ENCODE measurements at regions not wholly inside any gene's neighbourhood (a gene's known extent, or its start where the extent isn't known, plus 50 kb on each side); places are given as distances from the start of the nearest gene placed in this dataset.
"Not testable (repeated sequence)": the region's sequence is repeated elsewhere in the genome, so short reads cannot be mapped to it uniquely, and the experiment has no call there.

GRCh38 chr4:124070688-124071484, 641.6 kb downstream of the ANKRD50 start:
- no peak overlapping the region for H3K9ac ChIP-seq (ENCODE audit: low read length)
- no peak for TF ChIP-seq EP300 (conservative IDR thresholded peaks at IDR 0.05; ENCODE audit: poor library complexity, severe bottlenecking)
- no peak for TF ChIP-seq POLR2AphosphoS5 (IDR thresholded peaks at IDR 0.05)
- TF ChIP-seq RAD21 (conservative IDR thresholded peaks at IDR 0.05), result no peak
- TF ChIP-seq SMC3 (conservative IDR thresholded peaks at IDR 0.05; ENCODE audit: poor library complexity), result no peak
- TF ChIP-seq MXI1 (conservative IDR thresholded peaks at IDR 0.05; ENCODE audit: poor library complexity, severe bottlenecking), result no peak
- TF ChIP-seq, protein P1, sequence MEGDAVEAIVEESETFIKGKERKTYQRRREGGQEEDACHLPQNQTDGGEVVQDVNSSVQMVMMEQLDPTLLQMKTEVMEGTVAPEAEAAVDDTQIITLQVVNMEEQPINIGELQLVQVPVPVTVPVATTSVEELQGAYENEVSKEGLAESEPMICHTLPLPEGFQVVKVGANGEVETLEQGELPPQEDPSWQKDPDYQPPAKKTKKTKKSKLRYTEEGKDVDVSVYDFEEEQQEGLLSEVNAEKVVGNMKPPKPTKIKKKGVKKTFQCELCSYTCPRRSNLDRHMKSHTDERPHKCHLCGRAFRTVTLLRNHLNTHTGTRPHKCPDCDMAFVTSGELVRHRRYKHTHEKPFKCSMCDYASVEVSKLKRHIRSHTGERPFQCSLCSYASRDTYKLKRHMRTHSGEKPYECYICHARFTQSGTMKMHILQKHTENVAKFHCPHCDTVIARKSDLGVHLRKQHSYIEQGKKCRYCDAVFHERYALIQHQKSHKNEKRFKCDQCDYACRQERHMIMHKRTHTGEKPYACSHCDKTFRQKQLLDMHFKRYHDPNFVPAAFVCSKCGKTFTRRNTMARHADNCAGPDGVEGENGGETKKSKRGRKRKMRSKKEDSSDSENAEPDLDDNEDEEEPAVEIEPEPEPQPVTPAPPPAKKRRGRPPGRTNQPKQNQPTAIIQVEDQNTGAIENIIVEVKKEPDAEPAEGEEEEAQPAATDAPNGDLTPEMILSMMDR (IDR thresholded peaks at IDR 0.05; ENCODE audit: poor library complexity, severe bottlenecking), result no peak
- no peak for TF ChIP-seq EZH2 (IDR thresholded peaks at IDR 0.05; ENCODE audit: borderline replicate concordance, insufficient read depth, low read length, poor library complexity, severe bottlenecking)
- TF ChIP-seq TAF1 (IDR thresholded peaks at IDR 0.05; ENCODE audit: low read depth), result no peak
- no peak for TF ChIP-seq REST (IDR thresholded peaks at IDR 0.05; ENCODE audit: borderline replicate concordance)
- no peak overlapping the region for H3K27ac ChIP-seq (ENCODE audit: low read length)
- H2AFZ ChIP-seq (ENCODE audit: low read depth, low read length), result no peak overlapping the region
- no peak overlapping the region for H3K4me2 ChIP-seq (ENCODE audit: low read length)
- no peaks in the 10 kb centered on the region for H4K20me1 ChIP-seq (ENCODE audit: insufficient read depth)
- H3K9me3 ChIP-seq (ENCODE audit: low read length), result no peaks in the 10 kb centered on the region
- no peaks in the 10 kb centered on the region for H3K36me3 ChIP-seq (ENCODE audit: insufficient read depth, low read length)
- H3K4me3 ChIP-seq (ENCODE audit: low read length), result no peak overlapping the region
- H3K27me3 ChIP-seq (ENCODE audit: insufficient read depth, low read depth, low read length), result no peaks in the 10 kb centered on the region
- H3F3A ChIP-seq (ENCODE audit: insufficient read depth, low read length, poor library complexity, severe bottlenecking), result no peaks in the 10 kb centered on the region
- H3K9me2 ChIP-seq (ENCODE audit: insufficient read depth, low read length), result no peaks in the 10 kb centered on the region
- H3K79me2 ChIP-seq (replicated peaks; ENCODE audit: insufficient read depth, low read length), result no peaks in the 10 kb centered on the region

- H3F3A ChIP-seq (ENCODE audit: insufficient read depth, low read length, poor library complexity, severe bottlenecking); H3K36me3 ChIP-seq (ENCODE audit: insufficient read depth, low read length); H3K9me3 ChIP-seq (ENCODE audit: low read length); H3K4me2 ChIP-seq (ENCODE audit: low read length); H3K27ac ChIP-seq (ENCODE audit: low read length); H4K20me1 ChIP-seq (ENCODE audit: insufficient read depth); H3K79me2 ChIP-seq (replicated peaks; ENCODE audit: insufficient read depth, low read length); H2AFZ ChIP-seq (ENCODE audit: low read depth, low read length); H3K27me3 ChIP-seq (ENCODE audit: insufficient read depth, low read depth, low read length); H3K9ac ChIP-seq (ENCODE audit: low read length); H3K4me3 ChIP-seq (ENCODE audit: low read length); H3K9me2 ChIP-seq (ENCODE audit: insufficient read depth, low read length): not testable (repeated sequence)
Observed at GRCh38 chr4:124075276-124075675, 637.3 kb downstream of the ANKRD50 start.

Data from neural cell (in vitro differentiated cells).